B cell (primary cell): ENCODE measurements at regions not wholly inside any gene's neighbourhood (a gene's known extent, or its start where the extent isn't known, plus 50 kb on each side); places are given as distances from the start of the nearest gene placed in this dataset.

Experiments
- ATAC-seq: fragments of 200-7000 bp; cut with Tn5 transposase; one replicate; pipeline ENCODE4 v1.10.0; 2021; ENCODE audit warnings: low read depth, mild to moderate bottlenecking, moderate number of reproducible peaks, moderate library complexity
- CTCF ChIA-PET: fragments of 350-600 bp; sonication (Branson Sonifier 250); formaldehyde crosslinking; loops from one replicate; lab custom pipeline; 2021; ENCODE audit warnings: antibody characterized with exemption, inconsistent platforms; lab: Charles Lee
- POLR2A ChIA-PET: fragments of 350-600 bp; sonication (Branson Sonifier 250); formaldehyde crosslinking; loops from one replicate; lab custom pipeline; 2021; ENCODE audit warnings: antibody characterized with exemption; lab: Charles Lee
- DNase-seq: peaks from one replicate; pipeline ENCODE4 v3.0.0; 2013
- H2AFZ ChIP-seq: 2 replicates; pipeline ENCODE4 v1.6.1; 2012; ENCODE audit warnings: mild to moderate bottlenecking, low read depth, low read length; ENCODE audit not compliant: insufficient read depth, poor library complexity, severe bottlenecking
- H3K27ac ChIP-seq, 2 donors: 1 replicate in 1 of 2; 2 replicates in 1 of 2; pipeline ENCODE4 v1.5.1; 2012 to 2013; ENCODE audit warnings: low read length in 2 of 2, mild to moderate bottlenecking in 2 of 2, moderate library complexity in 1 of 2
- H3K27me3 ChIP-seq, 4 experiments: fragments of 200-600 bp in 1 of 4; sonication (generic) in 1 of 4; replicated peaks in 1 of 4; 1 replicate in 2 of 4; 2 replicates in 2 of 4; pipeline versions ENCODE4 v1.6.1 to v1.7.0; 2013 to 2016; ENCODE audit warnings: low read length in 3 of 4, mild to moderate bottlenecking in 2 of 4, mixed read lengths in 1 of 4, moderate library complexity in 1 of 4; ENCODE audit not compliant: insufficient read depth in 4 of 4, control insufficient read depth in 3 of 4; ENCODE audit errors: control extremely low read depth in 1 of 4
- H3K36me3 ChIP-seq, 2 experiments: replicated peaks in 1 of 2; 1 replicate in 1 of 2; 2 replicates in 1 of 2; pipeline versions ENCODE4 v1.6.1 to v1.7.1; 2013; ENCODE audit warnings: low read length in 1 of 2; ENCODE audit not compliant: insufficient read depth in 2 of 2, control insufficient read depth in 1 of 2; ENCODE audit errors: control extremely low read depth in 1 of 2, extremely low read depth in 1 of 2
- H3K4me1 ChIP-seq, 2 donors: fragments of 200-600 bp in 1 of 2; sonication (generic) in 1 of 2; 1 replicate in 1 of 2; 2 replicates in 1 of 2; pipeline versions ENCODE4 v1.5.1 to v1.6.1; 2013 to 2017; ENCODE audit warnings: low read length in 2 of 2; ENCODE audit not compliant: control insufficient read depth in 2 of 2, insufficient read depth in 2 of 2
- H3K4me2 ChIP-seq: replicated peaks from 2 replicates; pipeline ENCODE3; 2012; ENCODE audit warnings: mild to moderate bottlenecking, low read depth, low read length; ENCODE audit not compliant: poor library complexity, severe bottlenecking
- H3K4me3 ChIP-seq, 5 experiments: fragments of 200-600 bp in 1 of 5; sonication (generic) in 1 of 5; 1 replicate in 3 of 5; 2 replicates in 2 of 5; pipeline versions ENCODE4 v1.5.1 to v1.7.0; 2011 to 2016; ENCODE audit warnings: low read length in 4 of 5, mild to moderate bottlenecking in 4 of 5, low read depth in 2 of 5, control low read depth in 1 of 5, moderate library complexity in 1 of 5; ENCODE audit not compliant: insufficient read depth in 1 of 5; ENCODE audit errors: control extremely low read depth in 1 of 5, extremely low read depth in 1 of 5
- H3K79me2 ChIP-seq: fragments of 200-600 bp; sonication (generic); one replicate; pipeline ENCODE4 v1.6.0; 2016; ENCODE audit warnings: low read length; ENCODE audit not compliant: control insufficient read depth, insufficient read depth
- H3K9ac ChIP-seq: fragments of 200-600 bp; sonication (generic); 2 replicates; pipeline ENCODE4 v1.6.1; 2017; ENCODE audit warnings: mild to moderate bottlenecking, low read length, moderate library complexity
- H3K9me3 ChIP-seq, 3 donors: one replicate each; pipeline versions ENCODE4 v1.6.1 to v1.7.1; 2013; ENCODE audit warnings: low read length in 2 of 3; ENCODE audit not compliant: control insufficient read depth in 2 of 3, insufficient read depth in 1 of 3; ENCODE audit errors: control extremely low read depth in 1 of 3
- H4K20me1 ChIP-seq: 2 replicates; pipeline ENCODE4 v1.6.0; 2012; ENCODE audit warnings: mild to moderate bottlenecking, low read length; ENCODE audit not compliant: insufficient read depth, control insufficient read depth, poor library complexity, severe bottlenecking
- H3K27ac Mint-ChIP-seq: one replicate; pipeline ENCODE4 v1.8.0; 2021; ENCODE audit warnings: mixed read lengths
- H3K27me3 Mint-ChIP-seq: one replicate; pipeline ENCODE4 v1.8.0; 2021; ENCODE audit warnings: mixed read lengths
- H3K4me1 Mint-ChIP-seq: one replicate; pipeline ENCODE4 v1.8.0; 2021; ENCODE audit warnings: mixed read lengths
- H3K4me3 Mint-ChIP-seq: one replicate; pipeline ENCODE4 v1.8.0; 2021; ENCODE audit warnings: mixed read lengths
- H3K9me3 Mint-ChIP-seq: one replicate; pipeline ENCODE4 v1.8.0; 2022; ENCODE audit warnings: mixed read lengths; ENCODE audit not compliant: insufficient read depth
- EZH2 ChIP-seq: IDR thresholded peaks from 2 replicates; pipeline ENCODE4 v1.6.1; 2012; ENCODE audit warnings: borderline replicate concordance, low read depth, mild to moderate bottlenecking, moderate library complexity, low read length; ENCODE audit not compliant: insufficient read depth, poor library complexity, severe bottlenecking
- WGBS: methylation state at CpG from one replicate; pipeline ENCODE4 v1.1.5; 2013; ENCODE audit warnings: missing lambda C conversion rate; ENCODE audit not compliant: insufficient coverage; 5-methylcytosine and 5-hydroxymethylcytosine counted together
- intact Hi-C: fragments of 100-400 bp; cut with micrococcal nuclease; formaldehyde crosslinking; loops from one replicate; pipeline ENCODE4 v1.10.0; 2022
- TF ChIP-seq, protein P1 (sequence below): fragments of 200-600 bp; IDR thresholded peaks from one replicate; pipeline ENCODE4 v1.8.0; 2022; ENCODE audit warnings: antibody characterized with exemption, mild to moderate bottlenecking

- Mint-ChIP-seq H3K4me3 (no peak overlapping the region), H3K4me1 (no peaks in the 10 kb centered on the region), H3K27me3 (no peaks in the 10 kb centered on the region), H3K27ac (no peak overlapping the region), H3K9me3 (peaks cover 2% of the 10 kb centered on the region)
- H3K4me1 ChIP-seq, result no peaks in the 10 kb centered on the region
- no peaks in the 10 kb centered on the region for H3K79me2 ChIP-seq
- no peaks in the 10 kb centered on the region for H3K36me3 ChIP-seq
- H3K9me3 ChIP-seq, result no peaks in the 10 kb centered on the region
- no peak overlapping the region for H3K27ac ChIP-seq
- ChIA-PET CTCF (no interaction called here), POLR2A (no interaction called here)
- no peaks in the 10 kb centered on the region for H3K27me3 ChIP-seq
- H3K9ac ChIP-seq, result no peak overlapping the region
- 91% methylated on average over 3 of the region's 6 CpGs for WGBS
- ATAC-seq (no peak), DNase-seq (no peak)
- TF ChIP-seq, protein P1, sequence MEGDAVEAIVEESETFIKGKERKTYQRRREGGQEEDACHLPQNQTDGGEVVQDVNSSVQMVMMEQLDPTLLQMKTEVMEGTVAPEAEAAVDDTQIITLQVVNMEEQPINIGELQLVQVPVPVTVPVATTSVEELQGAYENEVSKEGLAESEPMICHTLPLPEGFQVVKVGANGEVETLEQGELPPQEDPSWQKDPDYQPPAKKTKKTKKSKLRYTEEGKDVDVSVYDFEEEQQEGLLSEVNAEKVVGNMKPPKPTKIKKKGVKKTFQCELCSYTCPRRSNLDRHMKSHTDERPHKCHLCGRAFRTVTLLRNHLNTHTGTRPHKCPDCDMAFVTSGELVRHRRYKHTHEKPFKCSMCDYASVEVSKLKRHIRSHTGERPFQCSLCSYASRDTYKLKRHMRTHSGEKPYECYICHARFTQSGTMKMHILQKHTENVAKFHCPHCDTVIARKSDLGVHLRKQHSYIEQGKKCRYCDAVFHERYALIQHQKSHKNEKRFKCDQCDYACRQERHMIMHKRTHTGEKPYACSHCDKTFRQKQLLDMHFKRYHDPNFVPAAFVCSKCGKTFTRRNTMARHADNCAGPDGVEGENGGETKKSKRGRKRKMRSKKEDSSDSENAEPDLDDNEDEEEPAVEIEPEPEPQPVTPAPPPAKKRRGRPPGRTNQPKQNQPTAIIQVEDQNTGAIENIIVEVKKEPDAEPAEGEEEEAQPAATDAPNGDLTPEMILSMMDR, result no peak
- no peak for TF ChIP-seq EZH2
- no peak overlapping the region for H2AFZ ChIP-seq
- intact Hi-C loops, result no loop called here
- no peak overlapping the region for H3K4me3 ChIP-seq
- H3K4me2 ChIP-seq, result no peak overlapping the region
- H4K20me1 ChIP-seq, result no peaks in the 10 kb centered on the region
These were observed 444.4 kb downstream of the HDGFL1 start for GRCh38 chr6:23013776-23014175.

GRCh38 chr6:23016696-23017095 lies 447.3 kb downstream of the HDGFL1 start:
- no peak overlapping the region for H3K4me3 Mint-ChIP-seq
- no peak for TF ChIP-seq EZH2
- TF ChIP-seq, protein P1, result no peak
- Histone ChIP-seq H3K4me1 (no peaks in the 10 kb centered on the region), H3K79me2 (no peaks in the 10 kb centered on the region), H3K4me3 (no peak overlapping the region), H3K27me3 (no peaks in the 10 kb centered on the region), H3K9me3 (no peaks in the 10 kb centered on the region), H3K9ac (no peak overlapping the region), H3K36me3 (no peaks in the 10 kb centered on the region), H2AFZ (no peak overlapping the region), H3K4me2 (no peak overlapping the region), H3K27ac (no peak overlapping the region), H4K20me1 (no peaks in the 10 kb centered on the region)
- POLR2A ChIA-PET, result no interaction called here
- no peak for DNase-seq
- WGBS, result no CpG with 5 or more reads among the region's 2 CpGs
- H3K27me3 Mint-ChIP-seq, result no peaks in the 10 kb centered on the region
- ATAC-seq, result no peak
- H3K4me1 Mint-ChIP-seq, result no peaks in the 10 kb centered on the region
- no peak overlapping the region for H3K27ac Mint-ChIP-seq
- CTCF ChIA-PET, result no interaction called here
- intact Hi-C loops, result no loop called here
- H3K9me3 Mint-ChIP-seq, result no peaks in the 10 kb centered on the region
